OCI-LY1 (cell line): ENCODE measurements at regions not wholly inside any gene's neighbourhood (a gene's known extent, or its start where the extent isn't known, plus 50 kb on each side); places are given as distances from the start of the nearest gene placed in this dataset.

ENCODE experiments used
- EZH2 ChIP-seq: fragments of 200-600 bp; sonication (generic), shearing (Covaris generic); IDR thresholded peaks from 2 replicates; pipeline ENCODE4 v1.8.0; 2017; ENCODE audit warnings: borderline replicate concordance, mixed run types, mild to moderate bottlenecking, antibody characterized with exemption, low read length, moderate library complexity, mixed read lengths
- TF ChIP-seq, protein P1 (sequence below): fragments of 200-600 bp; sonication (generic), shearing (Covaris generic); IDR thresholded peaks from 2 replicates; pipeline ENCODE4 v1.5.1; 2017; ENCODE audit warnings: mild to moderate bottlenecking, antibody characterized with exemption, low read length, moderate library complexity, mixed read lengths

GRCh38 chr21:20522611-20523010 is 475.6 kb upstream of the NCAM2 start:
- TF ChIP-seq, protein P1, sequence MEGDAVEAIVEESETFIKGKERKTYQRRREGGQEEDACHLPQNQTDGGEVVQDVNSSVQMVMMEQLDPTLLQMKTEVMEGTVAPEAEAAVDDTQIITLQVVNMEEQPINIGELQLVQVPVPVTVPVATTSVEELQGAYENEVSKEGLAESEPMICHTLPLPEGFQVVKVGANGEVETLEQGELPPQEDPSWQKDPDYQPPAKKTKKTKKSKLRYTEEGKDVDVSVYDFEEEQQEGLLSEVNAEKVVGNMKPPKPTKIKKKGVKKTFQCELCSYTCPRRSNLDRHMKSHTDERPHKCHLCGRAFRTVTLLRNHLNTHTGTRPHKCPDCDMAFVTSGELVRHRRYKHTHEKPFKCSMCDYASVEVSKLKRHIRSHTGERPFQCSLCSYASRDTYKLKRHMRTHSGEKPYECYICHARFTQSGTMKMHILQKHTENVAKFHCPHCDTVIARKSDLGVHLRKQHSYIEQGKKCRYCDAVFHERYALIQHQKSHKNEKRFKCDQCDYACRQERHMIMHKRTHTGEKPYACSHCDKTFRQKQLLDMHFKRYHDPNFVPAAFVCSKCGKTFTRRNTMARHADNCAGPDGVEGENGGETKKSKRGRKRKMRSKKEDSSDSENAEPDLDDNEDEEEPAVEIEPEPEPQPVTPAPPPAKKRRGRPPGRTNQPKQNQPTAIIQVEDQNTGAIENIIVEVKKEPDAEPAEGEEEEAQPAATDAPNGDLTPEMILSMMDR: no peak
- TF ChIP-seq EZH2: no peak
